HepG2 (cell line): ENCODE measurements at regions not wholly inside any gene's neighbourhood (a gene's known extent, or its start where the extent isn't known, plus 50 kb on each side); places are given as distances from the start of the nearest gene placed in this dataset.

Experiments used
- ATAC-seq: fragments of 200-7000 bp; cut with Tn5 transposase; 3 replicates; pipeline ENCODE4 v1.9.1; 2020; ENCODE audit warnings: mild to moderate bottlenecking, moderate library complexity
- BruUV-seq: library from RNA; stranded (reverse); fragments of 400-500 nt; replicated peaks from 2 replicates; lab custom pipeline; 2021; lab: Mats Ljungman, UMichigan
- CTCF ChIA-PET: fragments of 300-600 bp; formaldehyde crosslinking; extraction: SDS; loops from one replicate; lab custom pipeline; 2021; ENCODE audit warnings: low total read pairs, inconsistent platforms, low intra/inter-chr PET ratio; lab: Yijun Ruan, JAX
- POLR2A ChIA-PET: fragments of 350-600 bp; sonication (Branson Sonifier 250); formaldehyde crosslinking; loops from one replicate; lab custom pipeline; 2020; ENCODE audit warnings: antibody characterized with exemption, inconsistent platforms; lab: Yijun Ruan, JAX
- DNase-seq: peaks from one replicate; pipeline ENCODE4 v3.0.0-alpha.2; 2015; ENCODE audit warnings: low spot score
- FAIRE-seq: peaks from 3 replicates; lab custom pipeline; 2011; peaks lifted over from hg19 to GRCh38; lab: Jason Lieb, UNC
- H2AFZ ChIP-seq: one replicate; pipeline ENCODE4 v1.6.1; 2011; ENCODE audit warnings: low read length, inconsistent platforms
- H3K27ac ChIP-seq: fragments of 300-600 bp; 3 replicates; pipeline ENCODE4 v1.8.0; 2011; ENCODE audit warnings: mixed run types, mild to moderate bottlenecking, mixed read lengths, low read length, inconsistent platforms; ENCODE audit not compliant: insufficient read depth; ENCODE audit errors: extremely low read length
- H3K27me3 ChIP-seq, 2 experiments: fragments of 200-600 bp in 1 of 2; 2 replicates in 1 of 2; 3 replicates in 1 of 2; pipeline versions ENCODE4 v1.6.0 to v1.8.0; 2011; ENCODE audit warnings: low read length in 2 of 2, mild to moderate bottlenecking in 2 of 2, moderate library complexity in 2 of 2, inconsistent platforms in 1 of 2; ENCODE audit not compliant: insufficient read depth in 2 of 2, control insufficient read depth in 1 of 2
- H3K36me3 ChIP-seq, 2 experiments: fragments of 200-600 bp in 1 of 2; replicated peaks in 1 of 2; 2 replicates in 1 of 2; 3 replicates in 1 of 2; pipeline versions ENCODE4 v1.5.1 to v1.8.0; 2011; ENCODE audit warnings: low read length in 2 of 2, inconsistent platforms in 1 of 2; ENCODE audit not compliant: insufficient read depth in 2 of 2, control insufficient read depth in 1 of 2
- H3K4me1 ChIP-seq: 2 replicates; pipeline ENCODE4 v1.5.1; 2012; ENCODE audit warnings: low read length, inconsistent platforms; ENCODE audit not compliant: insufficient read depth
- H3K4me2 ChIP-seq: 2 replicates; pipeline ENCODE4 v1.6.0; 2011; ENCODE audit warnings: low read depth, low read length, inconsistent platforms
- H3K4me3 ChIP-seq, 3 experiments: fragments of 200-600 bp in 1 of 3; sonication (generic), shearing (Covaris generic) in 1 of 3; replicated peaks in 1 of 3; 2 replicates each; pipeline ENCODE4 v1.5.1; 2011 to 2016; ENCODE audit warnings: low read length in 3 of 3, inconsistent platforms in 2 of 3, low read depth in 2 of 3, mild to moderate bottlenecking in 2 of 3, control low read depth in 1 of 3, mixed read lengths in 1 of 3; ENCODE audit not compliant: insufficient read depth in 1 of 3
- H3K79me2 ChIP-seq: one replicate; pipeline ENCODE4 v1.6.1; 2011; ENCODE audit warnings: low read length, inconsistent platforms; ENCODE audit not compliant: insufficient read depth
- H3K9ac ChIP-seq: 2 replicates; pipeline ENCODE4 v1.6.0; 2011; ENCODE audit warnings: mild to moderate bottlenecking, low read depth, low read length, inconsistent platforms; ENCODE audit not compliant: insufficient read depth
- H3K9me3 ChIP-seq: 2 replicates; pipeline ENCODE4 v1.5.1; 2012; ENCODE audit warnings: mild to moderate bottlenecking, low read length
- H4K20me1 ChIP-seq: 2 replicates; pipeline ENCODE4 v1.6.0; 2011; ENCODE audit warnings: inconsistent platforms, mild to moderate bottlenecking, low read length, moderate library complexity; ENCODE audit not compliant: insufficient read depth
- RFX1 ChIP-seq: fragments of 450-650 bp; IDR thresholded peaks from 2 replicates; pipeline ENCODE4 v1.6.1; 2017
- SAP130 ChIP-seq: IDR thresholded peaks from 2 replicates; pipeline ENCODE4 v1.6.1; 2016; ENCODE audit warnings: low read depth
- TGIF2 ChIP-seq: IDR thresholded peaks from 2 replicates; pipeline ENCODE4 v1.6.1; 2016; ENCODE audit warnings: control low read depth, missing compliant biosample characterization
- TOPORS ChIP-seq: sonication (generic); formaldehyde crosslinking; IDR thresholded peaks from 2 replicates; pipeline ENCODE4 v1.8.0; 2023; ENCODE audit warnings: mild to moderate bottlenecking, missing genetic modification reagents
- ZNF317 ChIP-seq: sonication (generic); formaldehyde crosslinking; IDR thresholded peaks from 2 replicates; pipeline ENCODE4 v1.5.0; 2020; ENCODE audit warnings: mild to moderate bottlenecking, missing genetic modification reagents
- ZNF782 ChIP-seq: sonication (generic); formaldehyde crosslinking; IDR thresholded peaks from 2 replicates; pipeline ENCODE4 v1.4.0; 2020; ENCODE audit warnings: missing genetic modification reagents, mild to moderate bottlenecking, borderline replicate concordance
- WGBS: methylation state at CpG from one replicate; pipeline ENCODE4 v1.1.6; 2017; ENCODE audit warnings: low lambda C conversion rate; 5-methylcytosine and 5-hydroxymethylcytosine counted together
- in situ Hi-C: cut with HindIII; loops from 2 replicates; pipeline ENCODE4 v1.10.0; 2017; ENCODE audit warnings: low pct_unique_long_range_greater_than_20kb; ENCODE audit not compliant: extremely low pct_ligation_motif_present
- intact Hi-C: fragments of 100-400 bp; cut with micrococcal nuclease; formaldehyde crosslinking; loops from one replicate; pipeline ENCODE4 v1.10.0; 2022; ENCODE audit not compliant: unreplicated experiment
- TF ChIP-seq, protein P1 (sequence below): sonication (generic); formaldehyde crosslinking; IDR thresholded peaks from 2 replicates; pipeline ENCODE4 v1.5.1; 2020; ENCODE audit warnings: missing genetic modification reagents, mild to moderate bottlenecking, borderline replicate concordance
- TF ChIP-seq, protein P2 (sequence below): sonication (generic); formaldehyde crosslinking; IDR thresholded peaks from 2 replicates; pipeline ENCODE4 v1.4.0; 2020; ENCODE audit warnings: missing genetic modification reagents

DNA sequence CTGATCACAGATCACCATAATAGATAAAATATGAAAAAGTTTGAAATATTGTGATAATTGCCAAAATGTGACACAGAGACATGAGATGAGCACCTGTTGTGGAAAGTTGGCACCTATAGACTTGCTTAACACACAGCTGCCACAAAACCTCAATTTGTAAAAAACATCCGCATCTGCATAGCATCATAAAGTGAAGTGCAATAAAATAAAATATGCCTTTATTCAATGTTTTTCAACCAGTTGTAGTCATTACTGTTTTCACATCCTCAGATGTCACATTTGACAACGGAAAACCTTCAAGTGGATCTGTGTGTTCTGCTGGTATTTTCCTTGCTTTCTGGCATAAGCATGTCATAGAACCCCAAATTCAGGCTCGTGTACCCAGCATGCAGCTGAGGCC lies 50.2 kb upstream of the IFNGR1 start:
- no peak for DNase-seq
- TF ChIP-seq, protein P1, sequence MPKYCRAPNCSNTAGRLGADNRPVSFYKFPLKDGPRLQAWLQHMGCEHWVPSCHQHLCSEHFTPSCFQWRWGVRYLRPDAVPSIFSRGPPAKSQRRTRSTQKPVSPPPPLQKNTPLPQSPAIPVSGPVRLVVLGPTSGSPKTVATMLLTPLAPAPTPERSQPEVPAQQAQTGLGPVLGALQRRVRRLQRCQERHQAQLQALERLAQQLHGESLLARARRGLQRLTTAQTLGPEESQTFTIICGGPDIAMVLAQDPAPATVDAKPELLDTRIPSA (CRISPR knock-in tag) = no peak
- TF ChIP-seq TOPORS (CRISPR knock-in tag) (no peak), SAP130 (CRISPR knock-in tag) (no peak), ZNF782 (CRISPR knock-in tag) (no peak), RFX1 (no peak), ZNF317 (CRISPR knock-in tag) (no peak), TGIF2 (CRISPR knock-in tag) (no peak)
- TF ChIP-seq, protein P2, sequence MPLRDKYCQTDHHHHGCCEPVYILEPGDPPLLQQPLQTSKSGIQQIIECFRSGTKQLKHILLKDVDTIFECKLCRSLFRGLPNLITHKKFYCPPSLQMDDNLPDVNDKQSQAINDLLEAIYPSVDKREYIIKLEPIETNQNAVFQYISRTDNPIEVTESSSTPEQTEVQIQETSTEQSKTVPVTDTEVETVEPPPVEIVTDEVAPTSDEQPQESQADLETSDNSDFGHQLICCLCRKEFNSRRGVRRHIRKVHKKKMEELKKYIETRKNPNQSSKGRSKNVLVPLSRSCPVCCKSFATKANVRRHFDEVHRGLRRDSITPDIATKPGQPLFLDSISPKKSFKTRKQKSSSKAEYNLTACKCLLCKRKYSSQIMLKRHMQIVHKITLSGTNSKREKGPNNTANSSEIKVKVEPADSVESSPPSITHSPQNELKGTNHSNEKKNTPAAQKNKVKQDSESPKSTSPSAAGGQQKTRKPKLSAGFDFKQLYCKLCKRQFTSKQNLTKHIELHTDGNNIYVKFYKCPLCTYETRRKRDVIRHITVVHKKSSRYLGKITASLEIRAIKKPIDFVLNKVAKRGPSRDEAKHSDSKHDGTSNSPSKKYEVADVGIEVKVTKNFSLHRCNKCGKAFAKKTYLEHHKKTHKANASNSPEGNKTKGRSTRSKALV (CRISPR knock-in tag) = no peak
- Histone ChIP-seq H2AFZ (no peak overlapping the region), H3K79me2 (no peaks in the 10 kb centered on the region), H3K27ac (no peak overlapping the region), H3K9ac (no peak overlapping the region), H3K4me1 (no peaks in the 10 kb centered on the region), H3K27me3 (no peaks in the 10 kb centered on the region), H3K36me3 (no peaks in the 10 kb centered on the region), H3K4me2 (no peak overlapping the region), H3K4me3 (no peak overlapping the region), H3K9me3 (no peaks in the 10 kb centered on the region), H4K20me1 (no peaks in the 10 kb centered on the region)
- ATAC-seq = no peak
- CTCF ChIA-PET = no interaction called here
- POLR2A ChIA-PET = no interaction called here
- no TSS peak for BruUV-seq
- WGBS = 73% methylated on average over 3 of the region's 3 CpGs
- intact Hi-C loops (no loop called here), in situ Hi-C loops (loop anchor here (5.0 kb wide), 1 partner anchor 177 kb away; no protein-coding TSS in a partner anchor)
- peak; percentile 4 for FAIRE-seq
